Stimulated activated CD8-positive, alpha-beta memory T cell treated with anti-CD3 and anti-CD28 coated beads, Interleukin-15, amount 100 ng/mL, for 48 hours (primary cell): ENCODE measurements at regions not wholly inside any gene's neighbourhood (a gene's known extent, or its start where the extent isn't known, plus 50 kb on each side); places are given as distances from the start of the nearest gene placed in this dataset.
"Not testable (repeated sequence)": the region's sequence is repeated elsewhere in the genome, so short reads cannot be mapped to it uniquely, and the experiment has no call there.

ENCODE experiments used
- DNase-seq, 2 donors: peaks; one replicate each; pipeline ENCODE4 v3.0.0-alpha.2; 2020; ENCODE audit warnings: low read depth in 2 of 2

DNA sequence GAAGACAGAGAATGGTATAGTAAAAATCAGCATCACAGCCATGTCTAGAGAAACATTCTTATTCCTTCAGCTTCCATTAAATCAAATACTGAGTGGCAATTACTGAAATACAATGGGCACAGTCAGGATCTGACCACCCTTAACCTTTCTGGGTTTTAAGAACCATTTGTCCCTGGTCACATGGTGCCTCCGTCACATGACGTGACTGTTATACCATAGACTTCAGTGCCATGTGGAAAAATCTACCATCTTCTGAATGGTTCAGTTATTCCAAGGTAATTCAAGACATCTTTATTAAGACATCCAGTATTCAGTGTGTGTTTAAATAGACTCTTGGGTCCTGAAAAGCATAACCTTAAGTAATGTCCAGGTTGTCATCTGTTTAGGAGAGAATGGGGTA lies 553.1 kb upstream of the FLRT2 start:
- no peak for DNase-seq

DNA sequence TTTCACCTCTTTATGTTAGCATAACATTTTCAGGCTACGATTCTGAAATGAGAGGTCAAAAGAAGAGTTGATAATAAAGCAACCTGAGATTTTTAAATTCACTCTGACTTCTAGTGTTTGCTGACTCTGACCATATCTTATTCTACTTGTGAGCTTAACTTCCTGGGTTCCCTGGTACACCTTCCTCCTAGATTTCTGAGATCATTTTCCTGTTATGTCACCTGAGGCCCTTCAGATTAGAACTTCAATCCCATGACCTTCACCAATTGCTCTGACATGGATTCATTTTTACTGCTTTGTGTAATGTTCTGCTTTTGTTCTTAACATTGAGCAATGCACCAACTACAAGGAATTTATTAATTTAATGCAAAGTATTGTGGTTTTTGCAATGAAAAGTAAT lies 542.9 kb upstream of the FLRT2 start:
- DNase-seq, result no peak

DNA sequence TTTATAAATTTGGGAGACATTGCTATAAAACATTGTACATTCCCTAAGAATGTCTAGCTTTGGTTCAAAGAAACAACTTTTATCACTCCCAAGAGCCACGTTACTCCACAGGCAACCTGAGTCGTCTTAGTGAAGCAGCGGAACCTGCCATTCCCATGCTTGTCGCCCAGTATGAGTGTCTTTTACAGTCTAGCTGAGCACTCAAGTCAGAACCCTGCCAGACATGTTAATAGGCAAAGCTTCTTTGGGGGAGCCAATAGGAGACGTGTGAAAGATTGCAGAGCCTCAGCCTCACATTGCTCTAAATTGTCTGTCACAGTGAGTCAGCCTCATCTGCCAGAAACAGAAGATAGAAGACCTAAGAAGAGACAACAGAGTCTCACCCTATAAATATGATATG lies 541.6 kb upstream of the FLRT2 start:
- DNase-seq, result no peak

DNA sequence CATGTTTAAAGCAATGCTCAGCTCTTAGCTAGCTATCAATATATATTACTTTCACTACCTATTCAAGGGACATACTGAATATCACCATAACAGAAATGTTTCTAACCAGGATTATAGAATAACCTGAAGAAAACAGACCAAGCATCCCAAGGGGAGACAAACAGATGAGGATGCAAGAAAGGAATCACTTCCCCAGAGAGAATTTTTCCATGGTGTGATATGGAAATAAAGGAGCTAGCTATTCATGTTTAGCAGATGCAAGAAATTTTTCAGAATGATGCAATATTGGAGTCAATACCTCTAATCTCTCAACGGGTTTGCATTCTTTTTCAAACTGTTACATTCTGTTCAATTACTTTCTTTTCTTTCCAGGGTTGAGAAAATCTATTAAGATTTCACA lies 538.9 kb upstream of the FLRT2 start:
- no peak for DNase-seq

DNA sequence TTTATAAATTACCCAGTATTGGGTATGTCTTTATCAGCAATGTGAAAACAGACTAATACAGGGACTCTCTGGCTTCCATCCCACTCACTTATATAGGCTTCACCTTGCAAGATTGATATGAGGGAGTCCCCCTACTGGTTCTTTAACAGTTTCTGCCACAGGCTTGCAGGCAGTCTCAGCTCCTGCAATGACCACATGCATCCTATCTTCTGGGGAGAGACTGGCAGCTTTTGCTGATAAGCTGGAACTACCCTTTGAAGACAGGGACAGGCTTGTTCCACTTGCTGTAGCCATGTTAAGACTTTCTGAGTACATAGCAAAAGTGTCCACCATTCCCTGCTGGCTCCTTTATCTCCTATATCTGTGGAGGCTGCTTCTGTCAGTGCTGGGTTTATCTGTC lies 531.7 kb upstream of the FLRT2 start:
- DNase-seq, result no peak

DNA sequence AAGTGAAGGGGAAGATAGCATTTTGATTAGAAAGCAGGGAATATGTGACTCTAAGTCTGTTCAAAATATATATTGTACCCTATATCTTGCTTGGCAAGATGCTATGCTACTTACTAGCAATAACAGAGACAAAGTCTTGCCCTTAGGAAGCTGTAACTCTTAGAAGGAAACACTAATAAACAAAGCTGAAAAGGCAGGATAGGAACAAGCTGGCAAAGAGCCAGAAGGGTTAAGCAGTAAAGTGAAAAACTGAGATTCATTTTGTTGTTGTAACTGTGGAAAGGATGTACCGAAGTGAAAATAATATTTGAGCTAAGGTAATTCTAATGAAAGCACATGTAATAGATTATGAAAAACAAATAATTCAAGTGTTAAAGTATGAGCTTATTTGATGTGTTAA lies 527.1 kb upstream of the FLRT2 start:
- no peak for DNase-seq

DNA sequence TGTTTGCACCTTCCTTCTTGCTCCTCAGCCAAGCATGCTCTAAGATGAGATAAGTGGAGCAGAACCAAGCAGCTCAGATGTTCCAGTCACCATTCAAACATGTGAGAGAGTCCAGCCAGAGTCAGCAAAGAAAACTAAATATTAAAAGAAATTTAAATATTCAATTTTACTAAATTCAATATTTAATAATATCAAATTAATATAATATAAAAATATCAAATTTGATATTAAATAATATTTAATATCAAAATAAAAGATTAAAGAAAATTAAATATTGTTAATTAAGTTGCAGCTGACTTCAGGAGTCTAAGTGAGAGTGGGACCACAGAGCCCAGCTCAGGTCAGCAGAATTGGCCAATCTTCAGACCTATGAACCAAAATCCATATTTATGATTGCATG lies 526.1 kb upstream of the FLRT2 start:
- no peak for DNase-seq

DNA sequence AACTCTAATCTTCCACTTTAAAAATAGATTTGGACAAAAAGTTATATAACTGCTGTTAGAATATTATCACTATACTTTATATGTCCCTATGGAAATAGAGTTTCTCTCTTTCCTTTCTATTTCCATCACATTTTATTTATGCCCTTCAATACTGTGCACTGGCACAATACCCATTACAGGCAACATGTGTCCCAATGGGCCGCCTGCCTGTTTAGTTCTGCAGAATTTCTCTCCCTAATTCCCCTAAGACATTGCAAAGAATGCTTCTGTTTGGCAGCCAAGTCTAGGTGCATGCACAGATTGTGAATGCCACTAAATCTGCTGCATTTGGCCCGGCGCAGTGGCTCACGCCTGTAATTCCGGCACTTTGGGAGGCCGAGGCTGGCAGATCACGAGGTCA lies 520.4 kb upstream of the FLRT2 start:
- DNase-seq, result no peak

DNA sequence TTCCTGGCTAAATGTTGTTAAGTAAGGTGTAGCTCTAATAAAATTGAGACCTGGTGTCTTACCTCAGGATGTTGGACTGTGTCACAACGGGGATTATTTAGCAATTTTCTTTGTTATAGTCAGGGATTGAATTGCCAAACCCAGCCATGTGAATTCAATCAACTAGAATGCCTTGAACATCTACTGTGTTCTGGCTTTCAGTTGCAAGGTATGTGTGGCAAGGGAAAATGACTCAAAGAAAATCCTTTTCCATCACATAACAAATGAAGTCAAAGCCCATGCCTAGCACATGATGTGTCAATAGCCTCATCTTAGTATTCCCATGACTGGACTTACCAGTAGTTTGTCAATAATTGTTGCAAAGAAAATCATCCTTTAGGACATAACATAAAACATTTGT lies 519.8 kb upstream of the FLRT2 start:
- DNase-seq, result no peak

DNA sequence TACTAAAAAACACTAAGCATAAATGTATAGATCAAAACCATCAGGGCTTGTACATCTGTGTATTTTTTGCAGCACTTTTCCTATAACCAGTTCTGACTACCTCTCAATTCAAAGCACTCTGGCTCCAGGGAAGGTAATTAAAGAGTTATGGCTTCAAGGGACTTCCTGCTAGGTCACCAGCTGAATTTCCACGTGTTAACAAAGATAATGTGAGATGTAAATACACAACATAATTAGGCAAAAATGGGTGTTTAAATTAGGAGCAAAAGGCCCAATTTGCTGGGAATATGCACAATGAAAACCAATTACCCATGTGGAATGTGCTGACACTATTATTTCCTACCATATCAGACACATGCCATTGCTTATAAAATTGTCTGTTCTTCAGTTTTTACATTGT lies 513.4 kb upstream of the FLRT2 start:
- DNase-seq, result no peak

DNA sequence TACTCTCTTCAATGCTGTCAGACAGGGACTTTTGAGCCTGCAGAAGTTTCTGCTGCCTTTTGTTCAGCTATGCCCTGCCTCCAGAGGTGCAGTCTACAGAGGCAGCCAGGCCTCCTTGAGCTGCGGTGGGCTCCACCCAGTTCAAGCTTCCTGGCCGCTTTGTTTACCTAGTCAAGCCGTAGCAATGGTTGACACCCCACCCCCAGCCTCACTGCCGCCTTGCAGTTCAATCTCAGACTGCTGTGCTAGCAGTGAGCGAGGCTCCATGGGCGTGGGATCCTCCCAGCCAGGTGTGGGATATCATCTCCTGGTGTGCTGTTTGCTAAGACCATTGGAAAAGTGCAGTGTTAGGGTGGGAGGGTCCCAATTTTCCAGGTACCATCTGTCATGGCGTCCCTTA lies 506.1 kb upstream of the FLRT2 start:
- DNase-seq, result not testable (repeated sequence)

DNA sequence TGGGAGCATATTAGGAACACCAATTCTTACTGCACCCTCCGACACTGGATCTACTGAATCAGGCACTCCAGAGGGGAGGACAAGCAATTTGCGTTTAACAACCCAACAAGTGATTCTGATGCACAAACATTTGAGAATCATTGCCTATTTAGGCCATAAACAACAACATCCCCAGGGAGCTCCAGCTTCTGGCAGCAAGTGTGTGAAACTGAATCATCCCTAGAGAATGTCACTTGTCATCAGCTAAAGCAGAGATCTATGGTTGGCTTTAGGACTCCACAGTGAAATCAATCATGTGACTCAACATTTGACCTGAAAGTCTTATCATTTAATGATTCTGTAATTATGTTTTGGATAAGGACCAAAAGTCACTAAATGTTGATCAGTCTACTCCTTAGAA lies 505.0 kb upstream of the FLRT2 start:
- no peak for DNase-seq

DNA sequence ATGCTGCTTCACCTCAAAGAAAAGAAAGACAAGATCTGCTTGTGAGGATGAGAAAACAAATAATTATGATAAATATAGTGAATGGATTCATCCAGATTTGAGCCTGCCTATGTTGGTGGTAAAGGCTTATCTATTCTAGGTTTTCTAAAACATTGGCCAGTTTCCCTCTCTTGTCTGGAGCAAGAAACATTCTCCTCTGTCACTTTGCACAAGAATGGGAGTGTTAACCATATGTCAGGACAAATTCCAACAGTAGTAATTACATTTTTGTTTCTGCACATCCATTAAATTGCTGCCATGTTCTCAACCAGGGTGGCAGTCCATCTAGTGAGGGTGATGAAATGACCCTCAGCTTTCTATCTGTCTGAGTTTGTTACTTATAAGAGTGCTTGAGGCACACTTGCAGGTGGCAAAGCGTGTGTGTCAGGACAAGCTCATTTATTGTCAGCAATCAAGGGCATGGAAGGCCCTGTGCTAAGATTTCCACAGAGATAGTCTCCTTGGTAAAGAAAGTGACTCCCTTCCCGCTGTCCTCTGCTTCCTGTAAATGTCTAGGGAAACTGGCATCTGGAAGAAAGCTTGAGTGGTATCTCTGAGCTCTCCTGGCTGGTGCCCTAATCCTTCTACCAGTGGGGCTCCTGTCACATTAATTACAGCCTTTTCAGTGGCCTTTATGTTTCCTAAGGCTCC lies 502.1 kb upstream of the FLRT2 start:
- no peak for DNase-seq

DNA sequence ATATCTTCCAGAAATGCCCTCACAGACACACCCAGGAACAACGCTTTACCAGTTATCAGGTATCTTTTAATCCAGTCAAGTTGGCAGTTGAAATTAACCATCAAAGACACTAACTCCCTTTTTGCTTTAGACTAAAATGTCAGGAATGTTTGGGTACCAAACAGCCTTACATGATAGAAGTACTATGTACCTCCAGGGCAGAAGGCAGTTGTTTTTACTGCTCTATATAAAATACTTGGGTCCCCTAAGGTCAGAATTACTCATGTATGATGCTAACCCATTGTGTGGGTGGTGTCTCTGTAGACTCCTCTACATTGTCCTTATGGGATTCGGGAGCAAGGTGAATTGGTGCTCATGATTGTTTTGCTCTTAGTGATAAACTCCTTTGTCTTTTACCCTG lies 492.5 kb upstream of the FLRT2 start:
- no peak for DNase-seq

DNA sequence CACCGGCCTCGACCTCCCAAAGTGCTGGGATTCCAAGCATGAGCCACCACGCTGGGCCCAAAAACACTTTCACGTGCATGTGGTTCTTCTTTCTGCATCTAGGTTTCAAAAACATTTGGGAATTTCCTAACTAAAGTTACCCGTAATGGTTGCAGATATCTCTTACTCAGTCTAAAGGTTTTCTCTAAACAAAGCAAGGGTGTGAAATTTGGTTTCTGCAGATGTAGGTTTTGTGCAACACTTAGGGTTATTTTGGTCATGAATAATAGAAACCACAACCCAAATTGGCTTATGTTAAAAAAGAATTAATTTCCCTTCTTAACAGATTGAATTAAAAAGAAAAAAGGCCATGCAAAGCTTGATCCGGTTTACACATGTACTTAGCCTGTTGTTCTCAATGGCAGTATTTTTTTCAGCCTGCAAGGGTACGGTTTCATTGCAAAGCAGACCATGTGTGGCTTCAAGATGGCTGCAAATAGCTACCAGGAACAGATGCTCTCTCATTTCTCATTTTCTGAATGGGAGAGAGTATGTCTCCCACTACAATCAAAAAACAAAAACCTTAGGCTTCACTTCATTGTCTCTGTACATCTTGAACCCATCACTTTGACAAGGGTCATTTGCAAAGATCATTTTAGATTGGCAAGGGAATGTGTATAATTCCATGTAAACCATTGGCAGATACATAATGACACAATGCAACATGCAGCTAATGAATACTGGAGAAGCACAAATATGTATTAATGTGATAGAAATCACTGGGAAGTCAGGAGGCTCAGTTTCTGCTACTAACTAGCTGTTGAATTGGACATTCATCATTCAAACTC lies 491.2 kb upstream of the FLRT2 start:
- no peak for DNase-seq

DNA sequence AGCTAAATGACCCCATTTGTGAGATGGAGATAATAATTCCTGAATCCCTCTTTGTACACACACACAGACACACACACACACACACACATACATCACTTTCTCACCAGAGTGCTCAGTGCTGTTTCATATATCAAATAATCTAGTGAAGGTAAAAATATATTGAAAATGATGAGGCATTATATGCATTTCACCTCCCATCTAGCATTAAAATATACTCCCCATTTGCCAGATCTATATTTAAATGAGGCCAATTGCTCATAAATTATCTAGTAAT lies 490.7 kb upstream of the FLRT2 start:
- no peak for DNase-seq

DNA sequence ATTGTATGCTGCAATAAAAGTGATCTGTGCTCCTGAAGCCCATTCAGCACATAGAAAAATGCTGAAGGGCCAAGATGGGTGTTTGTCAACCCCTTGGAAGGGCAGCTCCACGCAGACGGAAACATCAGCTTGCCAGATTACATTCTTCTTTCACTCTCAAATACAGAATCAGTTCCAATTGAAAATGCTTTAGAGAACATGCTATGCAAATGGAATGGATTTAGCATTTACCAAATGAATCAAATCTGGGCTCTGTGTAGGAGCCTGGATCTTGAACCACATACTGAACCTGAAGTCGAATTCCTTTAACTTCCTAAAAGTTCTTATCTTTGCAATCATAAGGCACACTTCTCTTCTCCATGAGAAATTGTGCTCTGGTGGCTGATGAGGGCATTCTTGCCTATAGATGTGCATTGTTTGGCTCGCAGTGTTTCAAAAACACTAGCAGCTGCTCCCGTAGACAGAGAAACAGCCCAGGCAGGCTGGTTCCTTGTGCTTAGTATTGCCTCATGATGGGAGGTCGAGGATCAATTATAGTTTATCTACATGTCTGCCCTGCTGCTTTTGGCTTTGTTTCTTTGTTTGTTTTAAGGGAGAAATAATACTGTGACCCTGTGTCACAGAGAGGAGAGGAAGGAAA lies 489.8 kb upstream of the FLRT2 start:
- DNase-seq, result no peak

DNA sequence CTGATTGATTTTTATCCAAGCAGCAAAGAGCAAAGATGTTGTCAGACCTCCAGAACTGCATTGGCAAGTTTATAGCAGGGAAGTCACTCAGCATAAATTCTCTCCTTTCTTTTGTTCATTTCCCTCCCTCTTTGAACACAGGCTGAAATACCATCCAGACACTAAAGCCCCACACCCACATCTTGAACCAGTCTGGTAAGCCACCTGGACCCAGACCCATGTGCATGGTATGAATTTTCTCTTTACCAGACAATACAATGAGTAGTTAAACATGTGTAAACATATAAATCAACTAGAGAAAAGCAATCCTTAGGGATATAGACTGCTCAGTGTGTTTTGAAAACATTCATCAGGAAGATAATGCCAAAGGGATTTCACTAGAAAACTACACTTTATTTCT lies 488.3 kb upstream of the FLRT2 start:
- DNase-seq, result no peak

DNA sequence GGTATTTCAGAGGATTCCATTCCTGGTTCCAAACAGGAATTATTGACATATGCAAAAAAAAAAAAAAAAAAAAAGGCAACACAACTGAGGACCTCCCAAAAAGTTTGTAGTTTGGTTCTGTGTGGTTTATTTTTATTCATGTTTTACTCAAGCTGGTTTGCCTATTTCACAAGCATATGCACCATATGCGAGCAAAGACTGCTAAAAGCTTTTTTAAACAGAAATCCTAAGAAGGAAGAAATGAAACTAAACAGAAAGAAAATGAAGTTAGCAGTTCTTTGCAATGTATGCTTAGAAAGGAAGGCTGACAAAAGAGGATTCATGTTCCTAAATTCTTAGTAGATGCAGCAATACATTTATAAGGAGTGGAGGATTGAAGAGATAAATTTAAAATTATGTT lies 487.6 kb upstream of the FLRT2 start:
- no peak for DNase-seq

DNA sequence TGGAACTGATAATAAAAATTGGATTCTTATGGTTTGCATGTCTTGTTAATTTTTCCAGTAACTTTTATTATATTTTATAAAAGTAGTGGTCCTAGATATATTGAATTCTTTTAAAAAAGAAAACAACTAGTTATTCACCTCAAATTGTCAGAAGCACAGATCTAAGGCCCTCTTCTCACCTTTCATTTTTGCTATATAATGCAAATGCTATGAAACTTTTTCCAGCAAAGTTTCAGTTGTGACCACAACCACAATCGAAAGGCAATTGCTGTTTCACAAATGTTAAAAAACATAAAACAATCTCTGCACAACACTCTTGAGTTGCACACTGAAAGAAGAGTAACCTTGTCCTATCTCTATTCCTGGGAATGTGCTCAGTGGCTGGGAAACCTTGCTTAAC lies 479.8 kb upstream of the FLRT2 start:
- no peak for DNase-seq

DNA sequence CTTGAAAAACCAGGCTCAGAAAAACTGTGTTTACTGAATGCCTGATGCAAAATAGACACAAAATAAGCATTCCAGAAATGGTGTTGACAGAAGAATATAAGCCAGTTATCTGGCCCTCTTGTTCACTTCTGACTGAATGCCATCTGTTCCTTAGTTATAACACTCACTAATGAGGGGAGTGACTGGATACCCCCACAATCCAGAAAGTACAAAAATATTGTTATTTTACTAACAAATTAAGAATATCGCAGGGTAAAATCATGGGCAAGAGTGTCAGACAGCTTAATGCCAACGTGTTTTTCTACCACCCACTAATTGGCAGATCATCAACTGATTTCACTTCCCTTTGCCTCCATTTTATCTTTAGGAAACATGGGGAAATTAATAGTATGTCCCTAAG lies 477.3 kb upstream of the FLRT2 start:
- DNase-seq, result no peak

DNA sequence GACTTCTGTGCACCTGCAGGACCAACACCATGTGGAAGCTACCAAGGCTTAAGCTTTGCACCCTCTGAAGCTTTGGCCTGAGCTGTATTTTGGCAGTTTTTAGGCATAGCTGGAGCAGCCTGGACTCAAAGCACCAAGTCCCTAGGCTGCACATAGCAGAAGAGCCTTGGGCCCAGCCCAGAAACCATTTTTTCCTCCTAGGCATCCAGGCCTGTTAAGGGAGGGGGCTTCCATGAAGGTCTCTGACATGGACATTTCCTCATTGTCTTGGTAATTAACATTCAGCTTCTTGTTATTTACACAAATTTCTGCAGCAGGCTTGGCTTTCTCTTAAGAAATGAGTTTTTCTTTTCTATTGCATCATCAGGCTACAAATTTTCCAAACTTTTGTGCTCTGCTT lies 475.8 kb upstream of the FLRT2 start:
- DNase-seq, result no peak

DNA sequence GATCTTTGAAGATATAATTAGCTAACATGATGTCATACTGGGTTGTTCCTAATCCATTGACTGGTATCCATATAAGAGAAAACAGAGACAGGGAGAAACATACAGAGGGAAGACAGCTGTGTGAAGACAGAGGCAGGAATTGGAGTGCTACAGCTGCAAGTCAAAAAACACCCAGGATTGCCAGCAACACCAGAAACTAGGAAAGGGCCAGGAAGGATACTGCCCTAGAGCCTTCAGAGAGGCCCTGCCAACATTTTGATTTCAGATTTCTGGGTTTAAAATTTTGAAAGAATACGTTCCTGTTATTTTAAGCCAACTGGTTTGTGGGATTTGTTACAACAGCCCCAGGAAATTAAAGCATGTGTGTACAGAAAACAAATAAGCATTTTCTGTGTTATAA lies 473.7 kb upstream of the FLRT2 start:
- DNase-seq, result no peak
